OCI-LY1 (cell line): ENCODE measurements at regions not wholly inside any gene's neighbourhood (a gene's known extent, or its start where the extent isn't known, plus 50 kb on each side); places are given as distances from the start of the nearest gene placed in this dataset.
"Not testable (repeated sequence)": the region's sequence is repeated elsewhere in the genome, so short reads cannot be mapped to it uniquely, and the experiment has no call there.

Source experiments
- CTCF ChIP-seq: fragments of 200-600 bp; sonication (generic), shearing (Covaris generic); IDR thresholded peaks from 2 replicates; pipeline ENCODE4 v1.5.1; 2017; ENCODE audit warnings: mild to moderate bottlenecking, antibody characterized with exemption, low read length, moderate library complexity, mixed read lengths
- EZH2 ChIP-seq: fragments of 200-600 bp; sonication (generic), shearing (Covaris generic); IDR thresholded peaks from 2 replicates; pipeline ENCODE4 v1.8.0; 2017; ENCODE audit warnings: borderline replicate concordance, mixed run types, mild to moderate bottlenecking, antibody characterized with exemption, low read length, moderate library complexity, mixed read lengths

DNA sequence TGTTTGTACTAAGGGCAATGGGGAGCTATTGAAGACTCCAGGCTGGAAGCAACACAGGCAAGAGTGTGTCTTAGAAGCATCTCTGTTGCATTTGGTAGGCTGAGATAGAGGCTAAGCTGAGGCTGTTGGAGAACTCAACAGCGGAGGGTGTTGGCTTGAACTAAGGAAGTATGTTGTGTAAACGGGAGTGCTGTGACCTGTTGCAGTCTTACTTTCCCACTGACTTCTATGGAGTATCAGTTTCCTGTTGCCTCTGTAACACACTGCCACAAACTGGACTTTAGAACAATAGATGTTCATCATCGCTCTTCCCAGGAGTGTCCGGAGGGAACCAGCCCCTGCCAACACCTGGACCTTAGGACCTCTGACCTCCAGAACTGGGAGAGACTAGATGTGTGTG is 181.8 kb downstream of the NPIPB11 start:
- TF ChIP-seq CTCF, EZH2: not testable (repeated sequence)
